ENCODE measurements at regions not wholly inside any gene's neighbourhood (a gene's known extent, or its start where the extent isn't known, plus 50 kb on each side); places are given as distances from the start of the nearest gene placed in this dataset.
A peak's percentile ranks its signal among the peaks of the same experiment; 100 is the strongest.

GRCh38 chr6:21816231-21816630 lies 222.7 kb downstream of the SOX4 start:
- DNase-seq (ENCODE audit: low read depth) = no peak

GRCh38 chr6:21820442-21820841 lies 226.9 kb downstream of the SOX4 start:
- DNase-seq (ENCODE audit: low read depth) = no peak

GRCh38 chr6:21823371-21823770 lies 229.8 kb downstream of the SOX4 start:
- no peak for DNase-seq (ENCODE audit: low read depth)

- no peak for DNase-seq (ENCODE audit: low read depth)
Observed at GRCh38 chr6:21824431-21825177, 231.1 kb downstream of the SOX4 start.

GRCh38 chr6:21826023-21826422 lies 232.5 kb downstream of the SOX4 start:
- DNase-seq (ENCODE audit: low read depth) = no peak

- no peak for DNase-seq (ENCODE audit: low read depth)
Observed at GRCh38 chr6:21826904-21827303, 233.4 kb downstream of the SOX4 start.

- no peak for DNase-seq (ENCODE audit: low read depth)
Observed at GRCh38 chr6:21827425-21828202, 234.1 kb downstream of the SOX4 start.

GRCh38 chr6:21828704-21829103 lies 235.2 kb downstream of the SOX4 start:
- DNase-seq (ENCODE audit: low read depth) = no peak

GRCh38 chr6:21829126-21829525 lies 235.6 kb downstream of the SOX4 start:
- DNase-seq (ENCODE audit: low read depth) = no peak

GRCh38 chr6:21831521-21832291 lies 238.2 kb downstream of the SOX4 start:
- DNase-seq (ENCODE audit: low read depth) = peak; percentile 44

GRCh38 chr6:21836277-21836676 lies 242.7 kb downstream of the SOX4 start:
- peak; percentile 29 for DNase-seq (ENCODE audit: low read depth)

- no peak for DNase-seq (ENCODE audit: low read depth)
Observed at GRCh38 chr6:21836772-21837425, 243.3 kb downstream of the SOX4 start.

- no peak for DNase-seq (ENCODE audit: low read depth)
Observed at GRCh38 chr6:21840428-21840827, 246.9 kb downstream of the SOX4 start.

GRCh38 chr6:21842875-21843645 lies 249.5 kb downstream of the SOX4 start:
- no peak for DNase-seq (ENCODE audit: low read depth)

GRCh38 chr6:21844120-21844917 lies 250.8 kb downstream of the SOX4 start:
- DNase-seq (ENCODE audit: low read depth) = no peak

- no peak for DNase-seq (ENCODE audit: low read depth)
Observed at GRCh38 chr6:21845018-21845417, 251.5 kb downstream of the SOX4 start.

GRCh38 chr6:21845439-21846140 lies 252.0 kb downstream of the SOX4 start:
- no peak for DNase-seq (ENCODE audit: low read depth)

GRCh38 chr6:21846541-21847451 lies 253.2 kb downstream of the SOX4 start:
- DNase-seq (ENCODE audit: low read depth) = no peak

All from fibroblast of gingiva (primary cell).